Fibroblast of the conjunctiva (primary cell): ENCODE measurements at regions not wholly inside any gene's neighbourhood (a gene's known extent, or its start where the extent isn't known, plus 50 kb on each side); places are given as distances from the start of the nearest gene placed in this dataset.

Source experiments
- DNase-seq: peaks from one replicate; pipeline ENCODE4 v3.0.0-alpha.2; 2010; ENCODE audit warnings: low read depth

DNA sequence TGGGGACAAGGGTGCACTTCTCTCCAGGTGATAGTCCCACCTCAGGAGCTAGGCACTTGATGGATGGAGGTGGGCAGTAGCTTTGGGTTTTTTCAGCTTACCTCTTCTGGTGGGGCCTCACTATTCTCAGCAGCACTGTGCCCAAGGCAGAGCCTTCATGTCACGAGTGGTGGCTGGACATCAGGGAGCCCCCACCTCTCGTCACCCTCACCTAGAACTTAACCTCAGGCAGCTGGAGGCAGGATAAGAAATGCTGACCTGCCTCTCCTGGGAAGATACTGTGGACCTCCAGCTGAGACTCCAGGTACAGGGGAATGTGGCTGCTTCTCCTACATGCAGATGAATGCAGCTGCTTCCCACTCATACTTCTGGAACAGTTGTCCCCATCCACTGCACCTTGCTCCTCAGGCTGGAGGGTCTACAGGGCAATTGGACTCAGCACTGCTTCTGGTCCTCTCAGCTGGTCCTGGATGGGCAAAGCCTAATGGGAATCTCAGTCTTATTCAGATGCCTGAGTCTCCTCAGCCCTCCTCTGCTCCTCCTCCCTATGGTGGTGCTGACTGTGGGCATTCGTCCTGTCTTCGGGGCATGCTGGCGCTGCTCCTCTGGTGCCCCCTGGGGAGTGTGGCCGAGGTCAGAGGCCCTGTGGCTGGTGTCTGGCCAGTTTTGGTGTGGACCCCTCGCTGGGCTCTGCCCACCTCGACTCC lies 129.9 kb downstream of the KLF13 start:
- no peak for DNase-seq

DNA sequence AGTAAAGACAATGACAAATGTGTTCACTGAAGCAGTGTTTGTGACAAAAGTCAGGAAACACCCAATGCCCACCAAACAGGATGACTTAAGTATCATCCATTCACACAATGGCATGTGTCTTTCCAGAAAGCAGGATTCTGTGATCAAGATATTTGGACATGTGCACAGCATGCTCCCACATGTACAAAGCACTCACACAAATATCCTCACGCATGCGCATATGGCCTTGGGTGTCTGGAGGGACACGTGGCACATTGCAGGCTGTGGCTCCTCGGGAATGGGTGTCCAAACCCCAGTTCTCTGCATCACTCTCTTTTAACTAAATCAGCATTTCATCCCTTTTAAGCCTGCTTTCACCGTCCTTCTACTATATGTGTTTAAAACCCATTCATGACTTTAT lies 130.5 kb downstream of the KLF13 start:
- DNase-seq, result no peak

DNA sequence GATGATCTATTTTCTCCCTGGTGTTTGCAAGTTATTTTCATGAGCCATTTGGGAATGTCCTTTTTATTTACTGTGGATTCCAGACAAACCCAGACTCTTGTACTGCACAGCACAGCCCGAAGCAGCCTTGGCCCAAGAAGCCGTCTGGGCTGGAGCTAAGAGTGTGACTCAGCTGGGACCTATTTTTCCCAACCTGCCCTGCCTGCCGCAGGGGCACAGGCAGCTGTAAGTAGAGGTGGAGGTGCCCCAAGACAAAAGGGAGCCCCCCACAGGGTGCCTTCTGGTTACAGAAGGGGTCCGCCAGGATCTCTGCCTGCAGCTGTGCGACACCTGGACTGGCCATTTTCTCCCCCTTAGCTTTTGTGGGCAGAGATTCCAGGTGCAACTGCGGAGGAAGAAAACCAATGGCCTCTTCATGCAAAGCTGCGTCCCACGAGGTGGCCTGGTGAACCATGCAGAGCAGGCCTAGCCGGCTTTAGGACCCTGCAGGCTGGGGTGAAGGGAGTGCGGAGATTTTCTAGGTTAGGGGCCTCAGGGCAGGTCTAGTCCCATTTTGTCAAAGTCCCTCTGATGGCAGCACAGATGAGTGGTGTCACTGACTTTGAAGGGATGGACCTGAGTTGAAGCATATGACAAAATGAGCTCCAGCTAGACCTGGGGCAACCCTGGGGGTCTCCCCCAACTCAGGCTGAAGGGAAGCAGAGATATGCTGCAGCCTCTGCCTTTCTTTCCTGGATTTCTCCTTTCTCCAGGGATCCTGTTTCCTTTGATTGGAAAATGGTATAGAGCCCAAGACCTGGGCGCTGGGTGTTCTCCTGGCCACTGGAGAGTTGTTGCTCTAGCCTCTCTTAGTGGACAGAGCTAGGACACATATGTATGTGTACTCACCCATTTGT lies 131.2 kb downstream of the KLF13 start:
- no peak for DNase-seq

DNA sequence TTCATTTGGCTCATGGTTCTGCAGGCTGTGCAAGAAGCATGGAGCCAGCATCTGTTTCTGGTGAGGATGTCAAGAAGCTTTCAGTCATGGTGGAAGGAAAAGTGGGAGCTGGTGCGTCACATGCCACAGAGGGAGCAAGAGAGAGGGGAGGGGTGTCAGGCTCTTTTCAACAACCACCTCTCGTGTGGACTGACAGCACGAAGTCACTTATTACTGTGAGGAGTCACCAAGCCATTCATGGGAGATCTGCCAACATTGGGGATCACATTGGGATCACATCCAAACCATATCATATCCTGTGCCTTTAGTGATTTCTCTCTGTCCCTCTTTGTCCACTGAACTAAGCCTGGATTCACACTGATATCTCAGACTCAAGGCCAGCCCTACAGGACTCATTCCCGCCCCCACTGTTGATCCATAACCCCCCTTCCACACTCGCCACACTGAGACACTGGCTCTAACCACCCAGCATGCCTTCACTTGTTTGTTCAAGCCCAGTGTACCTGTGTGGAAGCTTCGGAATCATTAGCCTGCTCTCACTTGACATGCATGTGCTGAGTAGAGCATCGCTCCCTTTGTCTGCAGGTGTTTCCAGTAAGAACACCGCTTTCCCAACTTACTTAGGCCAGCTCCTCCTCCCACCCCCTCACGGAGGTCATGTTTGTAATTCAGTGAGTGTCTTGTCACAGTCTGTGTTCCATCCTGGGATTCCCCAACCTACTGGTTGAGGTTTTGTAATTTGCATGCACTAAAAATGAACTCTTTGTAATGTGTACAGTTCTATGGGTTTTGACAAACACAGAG lies 132.2 kb downstream of the KLF13 start:
- DNase-seq, result no peak

GRCh38 chr15:31459400-31459748 lies 132.7 kb downstream of the KLF13 start:
- no peak for DNase-seq

DNA sequence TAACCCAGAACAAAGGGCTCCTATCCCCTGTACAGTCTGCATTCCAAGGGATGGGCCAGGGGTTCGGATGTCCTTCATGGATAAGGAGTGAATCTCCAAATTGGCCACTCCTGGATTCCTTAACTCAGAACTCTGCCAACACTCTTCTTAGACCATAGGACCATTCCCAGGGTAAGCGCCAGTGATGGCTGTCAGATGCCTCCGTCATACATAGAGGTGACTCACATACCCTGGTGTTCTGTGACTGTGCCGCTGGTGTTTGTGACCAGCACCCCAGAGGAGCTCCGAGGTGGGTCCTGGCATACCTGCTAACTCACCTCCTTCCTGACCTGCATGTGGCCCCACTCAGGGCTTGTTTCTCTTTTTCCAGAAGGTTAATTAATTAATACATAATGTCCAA lies 134.7 kb downstream of the KLF13 start:
- no peak for DNase-seq

GRCh38 chr15:31461911-31462480 lies 135.4 kb downstream of the KLF13 start:
- DNase-seq, result no peak

GRCh38 chr15:31463521-31464102 lies 137.0 kb downstream of the KLF13 start:
- no peak for DNase-seq

- DNase-seq, result no peak
Observed at GRCh38 chr15:31464216-31465082, 137.8 kb downstream of the KLF13 start.

DNA sequence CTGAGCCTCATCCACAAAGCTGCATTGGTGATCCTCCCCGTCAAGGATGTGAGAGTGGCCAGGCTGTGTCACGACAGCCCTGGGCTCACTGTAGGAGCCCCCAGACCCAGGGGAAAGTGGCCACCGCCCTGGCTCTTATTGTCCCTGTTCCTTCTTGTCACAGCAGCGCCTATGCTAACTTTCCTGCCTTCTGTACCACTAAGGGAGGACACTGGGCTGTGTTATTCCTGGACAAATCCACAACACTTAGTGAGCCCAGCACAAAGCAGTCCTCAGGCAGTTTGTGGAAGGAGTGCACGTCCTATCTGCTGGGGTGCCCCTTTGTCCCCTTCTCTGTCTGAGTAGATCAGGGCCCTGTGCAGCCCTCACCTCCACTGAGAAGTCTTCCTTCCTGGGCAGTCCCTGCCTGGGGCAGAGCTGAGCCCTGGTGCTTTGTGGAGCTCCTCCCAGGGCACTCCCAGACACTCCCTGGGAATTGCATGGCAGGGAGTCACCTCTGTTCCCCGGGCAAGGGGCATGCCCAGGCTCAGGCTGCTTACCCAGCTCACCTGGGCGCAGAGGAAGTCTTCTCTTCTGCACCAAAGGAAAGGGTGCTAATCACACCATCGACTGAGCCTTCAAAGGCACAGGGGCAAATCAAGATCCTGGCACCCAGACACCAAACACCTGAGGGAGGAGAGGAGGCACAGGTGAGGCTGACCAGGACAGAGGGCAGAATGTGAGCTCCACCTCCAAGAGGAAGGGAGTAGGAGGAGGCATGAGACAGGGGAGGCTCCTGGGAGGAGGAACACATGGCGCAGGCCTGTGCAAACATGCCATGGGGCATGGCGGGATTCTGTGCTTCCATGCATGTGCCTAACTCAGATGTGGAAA lies 138.7 kb downstream of the KLF13 start:
- DNase-seq, result no peak

- no peak for DNase-seq
Observed at GRCh38 chr15:31467361-31467760, 140.7 kb downstream of the KLF13 start.

DNA sequence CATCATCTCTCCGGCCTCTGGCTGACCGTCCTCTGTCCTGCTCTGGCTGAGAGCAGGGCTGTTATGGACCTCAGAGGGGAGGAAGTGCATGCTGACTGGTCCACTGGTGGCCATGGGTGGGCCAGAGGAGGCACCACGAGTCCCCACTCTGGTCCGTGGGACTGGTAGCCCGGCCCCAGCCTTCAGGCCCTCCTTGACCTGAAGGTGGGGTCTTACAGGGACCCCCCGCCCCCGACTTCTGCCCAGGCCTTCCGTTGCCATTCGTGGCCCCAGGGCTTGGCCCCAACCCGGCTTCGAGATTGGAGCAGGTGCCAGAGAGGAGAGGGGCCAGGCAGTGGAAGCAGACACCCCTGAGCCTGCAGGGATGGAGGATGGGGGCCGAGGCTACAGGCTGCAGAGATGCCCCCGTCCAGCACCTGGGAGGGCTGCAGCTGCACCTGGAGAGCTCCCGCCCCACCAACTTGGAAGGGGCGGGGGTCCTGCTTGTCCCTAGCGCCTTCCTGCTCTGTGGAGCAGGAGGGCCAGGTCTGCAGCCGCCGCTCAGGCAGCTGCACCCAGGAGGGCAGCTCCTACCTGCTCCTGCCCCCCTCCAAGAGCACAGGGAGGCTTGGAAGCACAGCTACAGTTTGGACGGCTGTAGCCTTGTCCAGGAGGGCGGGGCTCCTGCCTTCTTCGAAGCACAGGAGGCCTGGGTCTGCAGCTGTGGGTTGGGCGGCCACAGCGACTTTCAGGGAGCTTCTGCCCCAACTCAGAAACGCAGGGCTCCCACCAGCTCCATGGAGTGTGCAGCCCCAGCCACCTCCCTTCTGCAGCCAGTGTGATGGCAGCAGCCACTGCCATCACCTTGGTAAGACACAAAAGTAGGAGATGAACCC lies 142.5 kb downstream of the KLF13 start:
- no peak for DNase-seq

DNA sequence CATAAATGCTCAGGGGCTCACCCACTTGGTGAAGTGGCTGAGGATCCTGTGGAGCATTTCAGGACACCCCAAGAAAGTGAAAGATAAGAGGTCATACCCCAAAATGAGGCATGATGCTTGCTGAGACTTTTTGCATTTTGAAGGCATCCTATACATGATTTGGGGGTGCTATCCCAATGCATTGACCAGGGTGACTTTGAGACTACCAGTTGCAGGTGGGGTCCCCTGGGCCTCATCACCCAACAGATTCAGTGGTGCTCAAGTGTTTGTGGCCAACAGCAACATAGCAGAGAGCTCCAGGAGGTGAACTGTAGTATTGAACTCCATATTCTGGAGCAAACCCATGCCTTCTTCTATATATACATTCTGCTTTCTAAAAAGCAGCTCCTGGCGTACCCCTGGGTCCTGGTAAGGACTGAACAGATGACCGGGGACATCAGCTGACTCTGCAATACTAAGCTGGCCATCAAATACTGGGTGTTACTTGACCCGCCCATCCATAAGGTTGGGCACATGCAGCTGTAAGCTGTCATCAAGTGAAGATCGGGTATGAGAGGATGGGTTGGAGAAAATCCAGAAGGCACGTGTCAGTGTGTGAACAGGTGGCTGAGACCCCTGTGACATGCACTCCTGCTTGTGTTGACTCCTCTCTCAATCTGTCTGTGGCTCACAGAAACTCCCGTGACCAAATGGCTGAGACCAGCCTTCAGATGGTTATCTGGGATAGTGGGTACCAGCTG lies 143.3 kb downstream of the KLF13 start:
- DNase-seq, result no peak

DNA sequence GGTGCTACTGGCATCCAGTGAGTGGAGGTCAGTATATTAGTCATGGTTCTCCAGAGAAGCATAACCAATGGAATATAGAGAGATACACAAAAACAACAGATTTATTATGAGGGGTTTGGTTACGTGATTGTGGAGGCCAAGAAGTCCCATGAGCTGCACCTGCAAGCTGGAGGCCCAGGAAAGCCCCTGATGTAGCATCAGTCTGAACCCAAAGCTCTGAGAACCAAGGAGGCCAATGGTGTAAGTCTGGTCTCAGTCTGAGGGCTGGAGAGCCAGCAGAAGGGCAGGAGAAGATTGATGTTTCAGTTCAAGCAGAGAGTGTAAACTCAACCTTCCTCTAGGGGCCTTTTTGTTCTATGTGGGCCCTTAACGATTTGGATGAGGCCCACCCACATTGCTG lies 144.1 kb downstream of the KLF13 start:
- DNase-seq, result no peak

DNA sequence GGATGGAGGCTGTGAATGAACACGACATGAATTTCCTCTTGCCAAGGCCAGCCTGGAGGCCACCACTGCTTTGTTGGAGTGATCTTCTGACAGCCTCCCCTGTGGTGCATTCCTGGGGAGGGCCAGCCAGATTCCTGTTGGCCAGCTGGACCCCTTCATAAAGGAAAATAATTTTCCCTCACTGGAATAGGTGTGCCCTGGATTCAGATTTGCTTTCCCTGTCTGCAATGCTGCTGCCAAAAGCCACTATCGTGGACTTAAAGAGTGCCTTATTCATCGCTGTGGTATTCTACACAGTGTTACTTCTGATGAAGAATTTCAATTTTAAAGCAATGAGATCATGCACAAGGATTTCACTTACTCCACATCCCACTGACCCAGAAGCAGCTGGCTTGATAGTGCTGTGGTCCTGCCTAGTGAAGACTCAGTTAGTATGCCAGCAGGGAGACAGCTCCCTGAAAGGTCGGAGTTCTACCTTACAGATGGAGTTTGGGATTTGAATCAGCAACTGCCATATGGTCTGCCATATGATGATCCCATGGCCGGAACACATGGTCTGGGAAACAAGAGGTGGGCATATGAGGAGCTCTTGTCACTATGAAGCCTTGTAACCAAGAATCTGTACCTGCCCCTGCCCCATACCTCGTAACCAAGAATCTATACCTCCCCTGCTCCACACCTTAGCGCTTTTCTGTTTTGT lies 145.2 kb downstream of the KLF13 start:
- DNase-seq, result peak; percentile 54

DNA sequence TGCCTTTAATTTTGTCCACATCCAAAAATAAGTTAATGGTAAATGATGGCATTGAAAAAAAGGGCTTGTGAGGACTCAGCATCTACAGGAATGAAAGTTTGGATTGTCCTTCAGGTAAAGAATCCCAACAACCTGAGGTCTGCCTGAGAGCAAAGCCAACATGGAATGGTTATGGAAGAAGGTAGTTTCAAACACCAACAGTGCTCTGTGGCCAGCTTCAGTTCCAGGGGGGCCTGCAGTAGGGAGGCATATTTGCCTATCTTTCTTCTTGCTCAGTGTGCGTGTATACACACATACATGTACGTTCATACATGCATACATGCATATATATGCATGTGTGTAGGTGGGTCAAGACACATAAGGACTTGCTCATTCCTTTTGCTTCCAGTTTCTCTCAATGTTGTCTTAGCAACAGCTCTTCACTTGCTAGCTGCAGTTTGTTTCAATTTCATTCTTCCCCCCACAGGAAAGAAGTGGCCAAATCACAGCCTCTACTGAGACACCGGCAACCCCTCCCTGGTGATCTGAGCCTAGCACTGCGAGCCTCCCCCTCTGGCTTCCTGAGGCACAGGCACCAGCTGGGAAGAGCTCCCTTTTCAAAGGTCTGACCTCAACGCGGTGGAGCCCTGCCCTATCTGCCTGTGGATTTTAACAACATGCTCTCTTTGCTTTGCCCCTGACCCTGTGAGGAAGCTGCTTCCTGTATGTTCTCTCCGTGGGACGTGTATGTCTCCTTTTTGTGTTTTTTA lies 146.2 kb downstream of the KLF13 start:
- no peak for DNase-seq
